Endothelial cell of umbilical vein (primary cell): ENCODE measurements at regions not wholly inside any gene's neighbourhood (a gene's known extent, or its start where the extent isn't known, plus 50 kb on each side); places are given as distances from the start of the nearest gene placed in this dataset.

Source experiments
- BruUV-seq: library from RNA; stranded (reverse); fragments of 400-500 nt; replicated peaks from 2 replicates; lab custom pipeline; 2021; lab: Mats Ljungman, UMichigan
- CTCF ChIA-PET: fragments of 300-600, 350-600 bp; sonication (Branson Sonifier 250); formaldehyde crosslinking; loops from one replicate; lab custom pipeline; 2021; ENCODE audit warnings: antibody characterized with exemption, inconsistent platforms; lab: Charles Lee
- POLR2A ChIA-PET: fragments of 300-600, 350-600 bp; sonication (Branson Sonifier 250); formaldehyde crosslinking; loops from one replicate; lab custom pipeline; 2021; ENCODE audit warnings: antibody characterized with exemption, inconsistent platforms; lab: Charles Lee
- DNase-seq: peaks from one replicate; pipeline ENCODE4 v3.0.0-alpha.2; 2011; ENCODE audit warnings: low read depth, low spot score
- FAIRE-seq: peaks from 2 replicates; lab custom pipeline; 2011; peaks lifted over from hg19 to GRCh38; lab: Jason Lieb, UNC
- H2AFZ ChIP-seq: 2 replicates; pipeline ENCODE4 v1.6.0; 2012; ENCODE audit warnings: low read depth, low read length, control low read depth, inconsistent platforms
- H3K27ac ChIP-seq: 2 replicates; pipeline ENCODE4 v1.5.1; 2011; ENCODE audit warnings: low read depth, mild to moderate bottlenecking, control low read depth, low read length, moderate library complexity; ENCODE audit not compliant: insufficient read depth
- H3K27me3 ChIP-seq, 2 experiments: 2 replicates each; pipeline versions ENCODE4 v1.6.0 to v1.6.1; 2011; ENCODE audit warnings: low read length in 2 of 2, mixed read lengths in 1 of 2; ENCODE audit not compliant: control insufficient read depth in 2 of 2, insufficient read depth in 2 of 2
- H3K36me3 ChIP-seq, 2 experiments: 2 replicates in 1 of 2; 3 replicates in 1 of 2; pipeline ENCODE4 v1.5.1; 2011; ENCODE audit warnings: low read length in 2 of 2, mild to moderate bottlenecking in 1 of 2, moderate library complexity in 1 of 2; ENCODE audit not compliant: control insufficient read depth in 2 of 2, insufficient read depth in 2 of 2; ENCODE audit errors: extremely low read depth in 1 of 2
- H3K4me1 ChIP-seq: 3 replicates; pipeline ENCODE4 v1.5.1; 2011; ENCODE audit warnings: mild to moderate bottlenecking, low read length; ENCODE audit not compliant: control insufficient read depth, insufficient read depth; ENCODE audit errors: extremely low read depth
- H3K4me2 ChIP-seq: 2 replicates; pipeline ENCODE4 v1.6.1; 2011; ENCODE audit warnings: low read length, control low read depth, mixed read lengths; ENCODE audit not compliant: insufficient read depth
- H3K4me3 ChIP-seq, 3 experiments: fragments of 200-600 bp in 1 of 3; sonication (generic), shearing (Covaris generic) in 1 of 3; replicated peaks in 1 of 3; 2 replicates each; pipeline ENCODE4 v1.5.1; 2011 to 2016; ENCODE audit warnings: control low read depth in 3 of 3, low read length in 3 of 3, mild to moderate bottlenecking in 2 of 3, inconsistent platforms in 1 of 3, low read depth in 1 of 3, moderate library complexity in 1 of 3; ENCODE audit not compliant: insufficient read depth in 1 of 3
- H3K79me2 ChIP-seq: 2 replicates; pipeline ENCODE4 v1.6.0; 2012; ENCODE audit warnings: low read length, inconsistent platforms; ENCODE audit not compliant: control insufficient read depth, insufficient read depth
- H3K9ac ChIP-seq: replicated peaks from 2 replicates; pipeline ENCODE3; 2011; ENCODE audit warnings: low read length, control low read depth; ENCODE audit not compliant: insufficient read depth; ENCODE audit errors: extremely low read depth
- H3K9me1 ChIP-seq: replicated peaks from 3 replicates; pipeline ENCODE4 v1.6.0; 2011; ENCODE audit warnings: mild to moderate bottlenecking, low read length; ENCODE audit not compliant: control insufficient read depth, insufficient read depth; ENCODE audit errors: extremely low read depth
- H3K9me3 ChIP-seq: replicated peaks from 2 replicates; pipeline ENCODE4 v1.5.1; 2012; ENCODE audit warnings: low read length, inconsistent platforms; ENCODE audit not compliant: control insufficient read depth, insufficient read depth
- H4K20me1 ChIP-seq: replicated peaks from 2 replicates; pipeline ENCODE3; 2011; ENCODE audit warnings: mild to moderate bottlenecking, low read length; ENCODE audit not compliant: control insufficient read depth, insufficient read depth; ENCODE audit errors: extremely low read depth
- CTCF ChIP-seq, 2 donors: IDR thresholded peaks; 1 replicate in 1 of 2; 2 replicates in 1 of 2; pipeline ENCODE4 v1.5.1; 2011; ENCODE audit warnings: low read length in 2 of 2, mild to moderate bottlenecking in 2 of 2, moderate library complexity in 2 of 2, control low read depth in 1 of 2, inconsistent platforms in 1 of 2, low read depth in 1 of 2; ENCODE audit not compliant: insufficient read depth in 1 of 2; ENCODE audit errors: extremely low read depth in 1 of 2
- EZH2 ChIP-seq: IDR thresholded peaks from 2 replicates; pipeline ENCODE4 v1.6.1; 2012; ENCODE audit warnings: borderline replicate concordance, low read depth, mild to moderate bottlenecking, moderate library complexity, low read length, inconsistent platforms; ENCODE audit not compliant: severe bottlenecking
- FOS ChIP-seq: IDR thresholded peaks from 2 replicates; pipeline ENCODE4 v1.6.1; 2011; ENCODE audit warnings: mild to moderate bottlenecking, low read length, moderate library complexity, borderline replicate concordance; ENCODE audit not compliant: insufficient read depth
- GATA2 ChIP-seq: IDR thresholded peaks from 2 replicates; pipeline ENCODE4 v1.7.0; 2011; ENCODE audit warnings: low read depth, mild to moderate bottlenecking, moderate library complexity, mixed read lengths, low read length; ENCODE audit not compliant: insufficient read length, insufficient read depth
- JUN ChIP-seq: IDR thresholded peaks from 2 replicates; pipeline ENCODE4 v1.6.1; 2011; ENCODE audit warnings: borderline replicate concordance, low read depth; ENCODE audit not compliant: insufficient read length, insufficient read depth
- MAX ChIP-seq: IDR thresholded peaks from 2 replicates; pipeline ENCODE4 v1.6.1; 2011; ENCODE audit not compliant: insufficient read depth, insufficient read length
- MYC ChIP-seq: IDR thresholded peaks from one replicate; pipeline ENCODE4 v1.6.1; 2011; ENCODE audit warnings: mild to moderate bottlenecking, low read depth, low read length
- POLR2A ChIP-seq: IDR thresholded peaks from 2 replicates; pipeline ENCODE4 v1.6.1; 2012; ENCODE audit warnings: low read depth, mild to moderate bottlenecking, control low read depth, low read length
- POLR2AphosphoS5 ChIP-seq: IDR thresholded peaks from 2 replicates; pipeline ENCODE4 v1.6.1; 2012; ENCODE audit warnings: low read depth, mild to moderate bottlenecking, control low read depth, low read length, moderate library complexity; ENCODE audit not compliant: insufficient read depth
- dilution Hi-C: fragments of 300-500 bp; cut with MboI; formaldehyde crosslinking; loops from one replicate; pipeline ENCODE4 v1.15.0; 2019; ENCODE audit warnings: low sequenced_read_pairs; ENCODE audit not compliant: extremely low pct_ligation_motif_present
- intact Hi-C: fragments of 100-400 bp; cut with micrococcal nuclease; formaldehyde crosslinking; loops from one replicate; pipeline ENCODE4 v1.10.0; 2022

- H3K36me3 ChIP-seq = no peaks in the 10 kb centered on the region
- POLR2A ChIA-PET = no interaction called here
- FAIRE-seq = no peak
- H3K9me3 ChIP-seq = no peaks in the 10 kb centered on the region
- TF ChIP-seq POLR2A (no peak), POLR2AphosphoS5 (no peak), EZH2 (no peak), JUN (no peak), MAX (no peak), GATA2 (no peak), CTCF (IDR thresholded peaks at IDR 0.05; ENCODE audit: extremely low read depth in 1 of 2, insufficient read depth in 1 of 2, low read depth in 1 of 2, low read length in 2 of 2) (no peak), MYC (no peak), FOS (no peak)
- no peaks in the 10 kb centered on the region for H3K79me2 ChIP-seq
- H3K27me3 ChIP-seq = no peaks in the 10 kb centered on the region
- H3K27ac ChIP-seq = no peak overlapping the region
- H3K4me3 ChIP-seq = no peak overlapping the region
- no TSS peak for BruUV-seq
- CTCF ChIA-PET = interaction anchor here (0.9 to 1.7 kb wide), 3 partner anchors 8 to 182 kb away, joined by 3 to 7 read pairs (median 4); no protein-coding TSS in a partner anchor
- H4K20me1 ChIP-seq = no peaks in the 10 kb centered on the region
- H3K9me1 ChIP-seq = no peaks in the 10 kb centered on the region
- no peak for DNase-seq
- no peaks in the 10 kb centered on the region for H3K4me1 ChIP-seq
- no peak overlapping the region for H3K4me2 ChIP-seq
- intact Hi-C loops (no loop called here), dilution Hi-C loops (no loop called here)
- H2AFZ ChIP-seq = no peak overlapping the region
- no peak overlapping the region for H3K9ac ChIP-seq
Observed at GRCh38 chr1:67578397-67579020, 106.5 kb upstream of the GADD45A start.
